Activated CD8-positive, alpha-beta memory T cell treated with anti-CD3 and anti-CD28 coated beads for 36 hours (primary cell): ENCODE measurements at regions not wholly inside any gene's neighbourhood (a gene's known extent, or its start where the extent isn't known, plus 50 kb on each side); places are given as distances from the start of the nearest gene placed in this dataset.
"Not testable (repeated sequence)": the region's sequence is repeated elsewhere in the genome, so short reads cannot be mapped to it uniquely, and the experiment has no call there.

Experiments
- CTCF ChIA-PET: fragments of 350-600 bp; sonication (Branson Sonifier 250); formaldehyde crosslinking; loops from one replicate; lab custom pipeline; 2021; ENCODE audit warnings: antibody characterized with exemption; lab: Charles Lee
- POLR2A ChIA-PET: fragments of 350-600 bp; sonication (Branson Sonifier 250); formaldehyde crosslinking; loops from one replicate; lab custom pipeline; 2021; ENCODE audit warnings: antibody characterized with exemption; lab: Charles Lee

GRCh38 chr4:138655286-138655685 lies 360.3 kb upstream of the NOCT start:
- ChIA-PET CTCF (no interaction called here), POLR2A (no interaction called here)

- CTCF ChIA-PET = no interaction called here
- POLR2A ChIA-PET = no interaction called here
These were observed 364.6 kb upstream of the NOCT start for GRCh38 chr4:138650929-138651448.

GRCh38 chr4:138650495-138650894 lies 365.1 kb upstream of the NOCT start:
- ChIA-PET CTCF (no interaction called here), POLR2A (no interaction called here)

DNA sequence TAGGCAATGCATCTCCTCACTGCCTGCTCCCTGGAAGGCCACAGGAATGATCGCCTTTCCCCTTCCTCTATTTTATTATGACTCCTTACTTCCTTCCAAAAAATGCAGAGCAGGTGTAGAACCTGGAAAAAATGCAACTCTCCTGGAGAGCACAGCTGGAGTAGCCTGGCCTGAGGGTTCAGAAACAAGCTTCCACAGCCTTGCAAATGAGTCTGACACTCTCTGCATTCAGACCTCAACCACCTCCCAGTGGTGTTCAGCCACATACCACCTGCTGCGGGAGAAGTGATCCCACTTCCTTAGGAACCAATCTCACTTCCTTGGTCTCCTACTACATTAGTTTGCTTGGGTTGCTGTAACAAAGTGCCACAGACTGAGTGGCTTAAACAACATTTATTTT lies 368.1 kb upstream of the NOCT start:
- POLR2A ChIA-PET = no interaction called here

GRCh38 chr4:138646383-138646782 lies 369.2 kb upstream of the NOCT start:
- CTCF ChIA-PET = no interaction called here
- POLR2A ChIA-PET = no interaction called here

More for the DNA sequence above, 368.1 kb upstream of the NOCT start:
- CTCF ChIA-PET = no interaction called here

DNA sequence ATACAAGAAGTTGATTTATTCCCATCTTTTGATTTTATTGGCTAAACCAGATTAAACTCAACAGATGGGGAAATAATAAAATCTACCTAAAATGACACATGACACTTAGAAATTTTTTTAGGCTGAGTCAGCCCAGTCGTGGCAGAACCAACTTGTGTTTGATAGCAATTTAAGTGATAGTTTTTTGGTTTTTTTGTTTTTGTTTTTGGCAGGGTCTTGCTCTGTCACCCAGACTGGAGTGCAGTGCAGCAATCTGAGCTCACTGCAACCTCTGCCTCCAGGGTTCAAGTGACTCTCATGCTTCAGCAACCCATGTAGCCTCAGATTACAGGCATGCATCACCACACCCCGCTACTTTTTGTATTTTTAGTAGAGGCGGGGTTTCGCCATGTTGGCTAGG lies 370.3 kb upstream of the NOCT start:
- POLR2A ChIA-PET = no interaction called here
- CTCF ChIA-PET = no interaction called here

- ChIA-PET POLR2A (no interaction called here), CTCF (no interaction called here)
These were observed 371.3 kb upstream of the NOCT start for GRCh38 chr4:138644322-138644721.

GRCh38 chr4:138643827-138644226 lies 371.8 kb upstream of the NOCT start:
- POLR2A ChIA-PET = no interaction called here

GRCh38 chr4:138639018-138639741 lies 376.4 kb upstream of the NOCT start:
- ChIA-PET POLR2A (no interaction called here), CTCF (no interaction called here)

More at GRCh38 chr4:138643827-138644226, 371.8 kb upstream of the NOCT start:
- CTCF ChIA-PET = no interaction called here

DNA sequence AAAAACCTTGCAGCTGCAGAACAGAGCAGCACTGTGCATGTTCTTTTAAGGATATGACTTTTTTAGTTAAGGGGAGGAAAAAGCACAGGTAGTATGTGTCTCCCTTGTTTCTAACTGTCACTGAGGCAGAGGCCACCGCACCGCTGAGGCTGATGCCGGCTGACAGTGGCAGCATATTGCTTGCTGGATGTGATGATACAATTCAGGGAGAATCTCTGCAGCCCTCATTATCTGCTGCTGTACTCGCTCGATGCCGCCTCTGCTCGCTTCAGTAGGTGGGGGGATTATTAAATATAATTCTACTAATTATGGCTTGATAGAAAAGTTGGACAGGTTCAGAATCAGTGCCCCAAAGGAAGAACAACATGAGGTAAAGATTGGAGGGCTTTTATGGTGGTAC lies 378.8 kb upstream of the NOCT start:
- ChIA-PET POLR2A (no interaction called here), CTCF (no interaction called here)

DNA sequence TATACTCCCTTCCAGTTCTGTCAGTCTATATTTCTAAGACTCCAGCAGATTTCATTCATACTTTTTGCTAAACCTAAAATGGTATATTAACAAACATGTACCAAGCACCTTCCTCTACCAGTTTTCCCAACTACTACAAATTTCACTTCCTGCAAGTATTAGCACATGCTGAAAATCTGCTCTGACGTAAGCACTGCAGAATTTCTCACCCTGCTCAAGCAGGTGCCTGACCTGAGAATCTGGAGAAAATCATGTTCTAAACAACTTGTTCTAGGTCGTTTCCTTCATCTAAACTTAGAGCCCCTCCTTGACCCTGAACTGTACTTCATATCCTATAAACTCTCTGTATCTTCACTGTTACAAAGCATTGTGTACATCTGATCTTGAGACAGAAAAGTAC lies 380.7 kb upstream of the NOCT start:
- ChIA-PET POLR2A (no interaction called here), CTCF (no interaction called here)

DNA sequence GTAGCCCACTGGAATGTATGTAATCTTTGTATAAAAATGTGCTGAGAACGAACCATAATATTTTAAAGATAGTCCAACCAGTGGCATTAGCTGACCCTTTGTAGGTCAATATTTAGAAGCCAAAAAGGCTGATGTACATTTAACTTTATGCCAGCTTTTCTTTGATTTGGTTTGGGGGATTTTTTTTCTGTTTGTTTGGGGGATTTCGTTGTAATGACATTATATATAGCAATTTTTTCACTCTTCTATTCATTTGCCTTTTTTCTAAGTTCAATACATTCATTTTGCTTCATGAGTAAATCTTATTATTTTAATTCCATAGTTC lies 382.0 kb upstream of the NOCT start:
- POLR2A ChIA-PET = no interaction called here
- CTCF ChIA-PET = no interaction called here

GRCh38 chr4:138632856-138633579 lies 382.6 kb upstream of the NOCT start:
- POLR2A ChIA-PET = no interaction called here
- CTCF ChIA-PET = no interaction called here

GRCh38 chr4:138630666-138631065 lies 384.9 kb upstream of the NOCT start:
- CTCF ChIA-PET = no interaction called here

GRCh38 chr4:138629669-138630068 lies 385.9 kb upstream of the NOCT start:
- ChIA-PET POLR2A (no interaction called here), CTCF (no interaction called here)

More at GRCh38 chr4:138630666-138631065, 384.9 kb upstream of the NOCT start:
- POLR2A ChIA-PET = no interaction called here

- CTCF ChIA-PET = no interaction called here
- POLR2A ChIA-PET = no interaction called here
These were observed 384.9 kb upstream of the SLC7A11 start for GRCh38 chr4:138627096-138627495.

DNA sequence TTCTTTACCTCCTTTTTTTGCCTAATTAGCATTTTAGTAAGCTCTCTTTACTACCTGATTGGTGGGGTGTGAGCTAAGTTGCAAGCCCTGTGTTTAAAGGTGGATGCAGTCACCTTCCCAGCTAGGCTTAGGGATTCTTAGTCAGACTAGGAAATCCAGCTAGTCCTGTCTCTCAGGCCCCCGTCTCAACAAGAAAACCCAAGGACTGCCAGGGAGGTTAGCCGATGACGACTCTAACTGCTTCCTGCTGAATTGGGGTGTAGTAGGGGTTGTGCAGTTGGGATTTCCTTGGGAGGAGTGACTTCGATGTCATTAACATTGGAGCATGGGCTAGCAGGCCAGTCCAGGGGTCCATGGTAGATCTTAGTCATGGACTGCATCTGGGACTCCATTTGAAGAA lies 380.2 kb upstream of the SLC7A11 start:
- CTCF ChIA-PET, POLR2A ChIA-PET: not testable (repeated sequence)

- CTCF ChIA-PET = no interaction called here
- POLR2A ChIA-PET = no interaction called here
These were observed 374.6 kb upstream of the SLC7A11 start for GRCh38 chr4:138616775-138617174.

DNA sequence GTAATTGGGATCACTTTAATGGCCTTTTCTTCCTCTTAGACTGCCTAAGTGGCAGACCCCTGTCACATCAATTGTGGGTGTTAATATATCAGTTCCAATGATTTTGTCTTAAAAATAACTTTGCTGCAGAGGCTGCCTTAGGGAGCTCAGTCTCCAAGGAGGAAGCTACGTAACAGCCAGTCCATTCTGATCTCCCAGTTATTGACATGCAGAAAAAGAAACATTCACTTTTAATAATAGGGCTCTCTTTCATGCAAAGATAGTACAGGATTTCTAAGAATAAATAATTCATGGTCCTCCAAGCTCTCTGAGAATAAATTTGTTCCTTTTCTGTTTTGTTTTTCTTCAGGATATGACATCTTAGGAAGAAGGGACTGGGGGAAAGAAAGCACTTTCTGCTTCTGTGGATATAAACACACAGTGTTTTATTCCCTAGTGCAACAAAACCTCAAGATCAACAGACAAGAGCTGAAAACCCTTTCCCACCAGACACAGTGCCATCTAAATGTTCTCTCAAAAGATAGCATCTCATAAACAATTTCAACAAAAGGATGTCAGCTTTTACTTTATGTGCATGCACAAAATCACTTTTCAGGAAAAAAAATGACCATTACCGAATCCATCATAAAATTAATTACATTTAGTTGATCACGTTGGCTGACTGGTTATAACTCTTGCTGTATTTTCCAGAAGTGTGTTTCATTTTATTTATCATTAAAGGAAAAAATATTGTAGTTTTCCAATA lies 372.4 kb upstream of the SLC7A11 start:
- ChIA-PET POLR2A (no interaction called here), CTCF (no interaction called here)

DNA sequence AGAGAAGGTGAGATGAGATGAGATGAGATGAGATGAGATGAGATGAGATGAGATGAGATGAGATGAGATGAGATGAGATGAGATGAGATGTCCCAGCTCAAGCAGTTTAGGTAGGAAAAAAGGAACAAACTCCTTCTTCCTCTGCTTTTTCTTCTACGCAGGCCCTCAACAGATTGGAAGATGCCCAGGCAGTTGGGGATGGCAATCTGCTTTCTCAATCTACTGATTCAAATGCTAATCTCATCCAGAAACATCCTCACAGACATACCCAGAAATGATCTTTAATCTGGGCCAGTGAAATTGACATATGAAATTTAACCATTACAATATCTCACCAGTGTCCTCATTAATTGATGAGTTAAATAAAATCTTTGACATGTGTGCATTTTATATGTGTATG lies 370.3 kb upstream of the SLC7A11 start:
- ChIA-PET CTCF (no interaction called here), POLR2A (no interaction called here)

DNA sequence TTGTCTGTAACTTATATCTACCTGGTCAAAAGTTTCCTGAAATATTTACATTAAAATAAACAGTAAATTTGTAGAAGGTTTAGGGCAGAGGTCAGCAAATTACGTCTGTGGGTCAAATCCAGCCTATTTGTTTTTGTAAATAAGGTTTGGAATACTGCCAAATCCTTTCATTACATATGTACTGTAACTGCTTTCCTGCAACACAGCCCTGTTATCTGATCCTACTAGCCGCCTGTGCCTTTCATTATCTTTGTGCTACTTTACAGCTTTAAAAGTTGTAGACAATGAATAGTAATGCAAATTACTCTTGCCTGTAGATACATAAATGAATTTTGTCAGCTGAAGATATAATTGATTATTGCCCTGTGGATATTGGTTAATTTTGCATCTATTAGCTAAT lies 369.6 kb upstream of the SLC7A11 start:
- ChIA-PET CTCF (no interaction called here), POLR2A (no interaction called here)
